ENCODE measurements at regions not wholly inside any gene's neighbourhood (a gene's known extent, or its start where the extent isn't known, plus 50 kb on each side); places are given as distances from the start of the nearest gene placed in this dataset.

GRCh38 chr22:34992672-34993071, 73.3 kb upstream of the ISX start:
- TF ChIP-seq CTCF (IDR thresholded peaks at IDR 0.05) (no peak), POLR2A (IDR thresholded peaks at IDR 0.05; ENCODE audit: low read depth) (no peak)
